Stimulated activated CD4-positive, alpha-beta T cell treated with anti-CD3 and anti-CD28 coated beads, Interleukin-1b, Interleukin-23, amount 100 ng/mL, for 24 hours (primary cell): ENCODE measurements at regions not wholly inside any gene's neighbourhood (a gene's known extent, or its start where the extent isn't known, plus 50 kb on each side); places are given as distances from the start of the nearest gene placed in this dataset.
"Not testable (repeated sequence)": the region's sequence is repeated elsewhere in the genome, so short reads cannot be mapped to it uniquely, and the experiment has no call there.

Experiments
- DNase-seq, 4 experiments: peaks; one replicate each; pipeline ENCODE4 v3.0.0-alpha.2; 2020; ENCODE audit warnings: low read depth in 4 of 4, low spot score in 1 of 4

- no peak for DNase-seq
Measured at GRCh38 chr5:127213231-127213630, 77.4 kb upstream of the MEGF10 start.

GRCh38 chr5:127216143-127216542 is 74.5 kb upstream of the MEGF10 start:
- DNase-seq: no peak

DNA sequence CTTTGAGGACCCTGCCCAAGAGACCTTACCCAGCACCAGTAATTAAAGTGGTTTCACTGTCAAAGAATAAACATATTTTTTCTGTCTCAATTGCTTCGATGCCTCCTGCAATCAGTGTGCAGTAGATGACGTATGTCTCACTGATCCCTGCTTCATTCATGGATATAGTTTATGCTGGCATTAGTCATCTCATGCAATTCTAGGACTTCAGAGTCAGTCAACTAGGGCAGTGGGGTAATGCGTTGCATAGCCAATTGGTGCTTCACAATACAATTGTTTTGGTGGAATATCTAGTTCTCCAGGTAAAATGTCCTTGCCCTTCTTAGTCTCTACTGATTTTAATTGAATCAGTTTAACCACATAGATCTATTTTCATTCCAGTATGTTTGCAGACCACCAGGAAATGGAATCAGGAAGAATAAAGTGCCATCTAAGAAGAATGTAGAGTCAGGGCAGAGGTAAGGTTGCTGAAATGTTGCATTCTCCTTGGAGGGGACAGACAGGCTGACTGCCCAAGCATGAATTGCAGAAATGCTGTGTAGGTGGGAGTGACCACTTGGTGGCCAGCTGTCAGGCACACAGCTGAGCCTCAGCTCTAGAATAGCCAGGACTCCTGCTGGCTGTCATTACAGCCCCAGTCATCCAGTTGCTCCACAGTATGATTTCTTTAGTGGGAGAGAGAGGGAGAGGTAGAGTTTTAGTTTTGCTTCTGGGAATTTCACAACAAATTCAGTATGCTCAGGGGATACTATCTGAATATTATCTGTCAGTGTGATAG is 73.5 kb upstream of the MEGF10 start:
- no peak for DNase-seq

GRCh38 chr5:127221936-127222335 is 68.7 kb upstream of the MEGF10 start:
- DNase-seq: not testable (repeated sequence)

GRCh38 chr5:127222571-127223156 is 67.9 kb upstream of the MEGF10 start:
- DNase-seq: not testable (repeated sequence)

DNA sequence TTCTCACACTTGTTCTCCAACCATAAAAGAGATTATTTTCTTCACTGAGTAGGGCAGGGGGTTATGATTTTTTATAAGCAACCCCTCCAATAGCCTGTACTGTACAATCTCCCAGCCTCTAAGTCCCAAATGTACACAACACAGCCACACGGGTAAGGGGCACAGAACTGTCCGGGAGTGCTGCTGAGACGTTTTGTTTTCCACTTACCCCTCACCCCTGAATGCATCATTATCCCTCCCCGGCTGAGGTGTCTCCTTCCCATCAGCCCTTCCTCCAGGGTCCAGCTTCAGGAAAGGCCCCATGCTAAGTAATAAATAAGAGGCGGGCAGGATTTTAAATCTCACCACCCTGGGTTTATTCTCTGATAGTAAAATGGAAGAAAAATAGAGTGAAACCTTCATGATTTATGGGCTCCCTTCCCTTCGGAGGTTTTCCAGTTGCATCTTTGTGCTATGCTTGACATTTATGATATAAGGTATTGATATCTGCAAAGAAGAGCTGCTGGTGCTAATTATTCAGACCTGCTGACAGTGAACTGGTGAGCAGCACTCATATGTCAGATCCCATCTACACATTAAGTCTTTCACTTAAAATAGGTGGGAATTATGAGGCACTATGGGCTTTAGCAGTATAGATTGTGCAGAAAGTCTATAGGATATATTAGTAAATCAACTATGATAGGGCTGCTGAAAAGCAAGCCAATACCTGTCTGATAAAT is 67.2 kb upstream of the MEGF10 start:
- DNase-seq: no peak

DNA sequence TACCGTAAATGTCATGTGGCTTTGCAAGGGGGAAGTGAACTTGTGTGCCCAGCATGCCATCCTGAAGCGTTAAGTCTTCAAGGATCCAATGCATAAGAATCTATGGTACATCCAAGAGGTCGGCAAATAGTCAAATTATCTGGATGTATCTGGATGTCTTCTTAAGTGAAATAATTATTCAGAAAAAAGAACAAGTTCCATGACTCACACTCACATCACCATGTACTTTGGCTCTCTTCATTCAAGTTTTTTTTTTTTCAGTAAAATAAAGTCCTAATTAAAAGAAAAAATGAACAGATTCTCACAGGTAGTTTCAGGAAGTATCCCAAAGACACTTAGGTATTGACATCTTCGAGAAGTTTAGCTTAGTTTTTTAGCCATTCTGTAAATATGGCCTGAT is 62.7 kb upstream of the MEGF10 start:
- no peak for DNase-seq

DNA sequence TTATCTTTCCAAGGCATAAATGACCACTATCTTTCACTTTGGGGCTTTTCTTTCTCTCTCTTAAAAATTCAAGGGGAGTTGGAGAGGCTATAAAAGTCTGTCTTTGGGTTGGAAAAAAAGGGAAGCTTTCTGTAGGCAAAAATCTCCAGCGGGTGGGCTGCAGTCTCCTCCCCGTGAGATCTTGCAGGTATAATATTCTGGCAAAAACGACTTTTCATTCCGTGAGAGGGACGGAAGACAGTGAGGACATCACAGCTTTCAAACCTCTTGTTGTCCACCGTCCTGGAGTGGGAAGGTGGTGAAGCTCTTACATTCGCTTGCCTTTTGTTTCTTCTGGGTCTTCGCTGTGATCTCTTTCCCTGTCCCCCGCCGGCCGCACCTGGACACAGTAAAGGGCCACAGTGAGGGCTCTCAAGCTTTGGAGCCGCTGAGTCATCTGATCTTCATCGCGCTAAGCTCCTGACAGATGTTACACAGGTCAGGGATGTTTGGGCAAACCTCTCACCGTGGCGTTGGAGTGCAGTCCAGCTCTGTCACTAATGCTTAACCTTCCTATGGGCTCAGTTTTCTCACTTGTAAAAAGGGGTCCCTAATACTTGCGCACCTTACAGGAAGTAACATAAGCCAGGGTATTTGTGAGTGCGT is 61.9 kb upstream of the MEGF10 start:
- DNase-seq: no peak

DNA sequence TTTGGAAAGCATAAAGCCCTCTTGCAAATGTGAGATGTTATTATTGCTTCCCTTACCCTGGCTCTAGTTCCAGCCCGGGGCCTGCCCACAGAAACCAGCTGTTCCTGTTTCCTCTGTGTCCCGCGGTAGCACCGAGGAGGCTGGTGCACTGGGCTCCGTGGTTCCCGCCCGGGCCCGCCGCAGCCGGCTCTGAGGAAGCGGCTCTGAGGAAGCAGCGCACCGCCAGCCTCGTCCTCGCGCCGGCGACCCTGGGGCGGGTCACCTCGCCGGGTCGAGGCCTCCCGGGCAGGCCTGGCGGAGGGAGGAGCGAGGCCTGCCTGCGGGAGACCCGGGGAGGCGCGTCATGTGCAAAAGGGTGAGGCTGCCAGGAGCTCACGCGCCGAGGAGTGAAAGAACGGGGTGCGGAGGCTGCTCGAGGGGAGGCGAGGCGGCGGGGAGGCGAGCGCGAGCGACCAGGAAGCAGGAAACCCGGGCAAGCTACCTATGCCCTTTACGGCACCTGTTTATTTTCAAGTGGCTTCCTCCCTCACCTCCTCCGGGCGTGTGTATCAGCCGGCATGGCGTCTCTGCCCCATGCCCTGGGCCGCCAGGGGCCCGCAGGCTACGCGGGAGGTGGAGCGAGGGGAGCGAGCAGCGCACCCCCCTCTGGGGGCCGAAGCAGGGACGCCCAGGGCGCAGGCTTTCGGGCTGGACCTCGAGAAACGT is 61.3 kb upstream of the MEGF10 start:
- peak; percentile 3 to 24 (median 16) for DNase-seq

GRCh38 chr5:127231118-127231517 is 59.5 kb upstream of the MEGF10 start:
- no peak for DNase-seq

GRCh38 chr5:127233590-127233989 is 57.0 kb upstream of the MEGF10 start:
- no peak for DNase-seq

GRCh38 chr5:127235136-127235535 is 55.5 kb upstream of the MEGF10 start:
- DNase-seq: no peak

- no peak for DNase-seq
Measured at GRCh38 chr5:127236254-127236653, 54.3 kb upstream of the MEGF10 start.
